ENCODE measurements at regions not wholly inside any gene's neighbourhood (a gene's known extent, or its start where the extent isn't known, plus 50 kb on each side); places are given as distances from the start of the nearest gene placed in this dataset.

DNA sequence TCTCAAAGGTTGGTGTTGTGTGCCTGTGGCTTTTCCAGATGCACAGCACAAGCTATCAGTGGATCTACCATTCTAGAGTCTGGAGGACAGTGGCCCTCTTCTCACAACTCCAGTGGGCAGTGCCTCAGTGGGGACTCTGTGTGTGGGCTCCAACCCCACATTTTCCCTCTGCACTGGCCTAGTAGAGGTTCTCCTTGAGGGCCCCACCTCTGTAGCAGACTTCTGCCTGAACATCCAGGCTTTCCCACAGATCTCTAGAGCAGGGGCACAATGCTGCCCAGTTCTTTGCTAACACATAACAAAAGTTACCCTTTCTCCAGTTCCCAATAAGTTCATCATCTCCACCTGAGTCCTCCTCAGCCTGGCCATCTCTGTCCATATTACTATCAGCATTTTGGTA, 102.1 kb upstream of the ANKRD55 start:
- TF ChIP-seq, protein P1, sequence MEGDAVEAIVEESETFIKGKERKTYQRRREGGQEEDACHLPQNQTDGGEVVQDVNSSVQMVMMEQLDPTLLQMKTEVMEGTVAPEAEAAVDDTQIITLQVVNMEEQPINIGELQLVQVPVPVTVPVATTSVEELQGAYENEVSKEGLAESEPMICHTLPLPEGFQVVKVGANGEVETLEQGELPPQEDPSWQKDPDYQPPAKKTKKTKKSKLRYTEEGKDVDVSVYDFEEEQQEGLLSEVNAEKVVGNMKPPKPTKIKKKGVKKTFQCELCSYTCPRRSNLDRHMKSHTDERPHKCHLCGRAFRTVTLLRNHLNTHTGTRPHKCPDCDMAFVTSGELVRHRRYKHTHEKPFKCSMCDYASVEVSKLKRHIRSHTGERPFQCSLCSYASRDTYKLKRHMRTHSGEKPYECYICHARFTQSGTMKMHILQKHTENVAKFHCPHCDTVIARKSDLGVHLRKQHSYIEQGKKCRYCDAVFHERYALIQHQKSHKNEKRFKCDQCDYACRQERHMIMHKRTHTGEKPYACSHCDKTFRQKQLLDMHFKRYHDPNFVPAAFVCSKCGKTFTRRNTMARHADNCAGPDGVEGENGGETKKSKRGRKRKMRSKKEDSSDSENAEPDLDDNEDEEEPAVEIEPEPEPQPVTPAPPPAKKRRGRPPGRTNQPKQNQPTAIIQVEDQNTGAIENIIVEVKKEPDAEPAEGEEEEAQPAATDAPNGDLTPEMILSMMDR (optimal IDR thresholded peaks at IDR 0.05 in 1 of 3, IDR thresholded peaks at IDR 0.05 in 1 of 3, conservative IDR thresholded peaks at IDR 0.05 in 1 of 3; ENCODE audit: extremely low read depth in 1 of 3, insufficient read depth in 2 of 3, low read length in 3 of 3), result no peak
- TF ChIP-seq EZH2 (IDR thresholded peaks at IDR 0.05; ENCODE audit: low read length), result no peak
